Gastrocnemius medialis (tissue), 4 donors: ENCODE measurements at regions not wholly inside any gene's neighbourhood (a gene's known extent, or its start where the extent isn't known, plus 50 kb on each side); places are given as distances from the start of the nearest gene placed in this dataset.
"Not testable (repeated sequence)": the region's sequence is repeated elsewhere in the genome, so short reads cannot be mapped to it uniquely, and the experiment has no call there.

Experiments used
- ATAC-seq, 2 donors: fragments of 150-250 bp; one replicate each; pipeline ENCODE4 v1.9.1; 2016
- DNase-seq, 2 donors: peaks; one replicate each; pipeline ENCODE4 v3.0.0-alpha.2; 2019
- H3K27ac ChIP-seq, 4 donors: fragments of 200-600 bp; sonication (generic); 1 replicate in 1 of 4; 2 replicates in 3 of 4; pipeline ENCODE4 v1.5.1; 2016 to 2018; ENCODE audit warnings: mild to moderate bottlenecking in 2 of 4, moderate library complexity in 1 of 4
- H3K27me3 ChIP-seq, 3 donors: fragments of 200-600 bp; sonication (generic) in 2 of 3; 1 replicate in 1 of 3; 2 replicates in 2 of 3; pipeline versions ENCODE4 v1.5.1 to v1.6.0; 2016 to 2019; ENCODE audit warnings: mild to moderate bottlenecking in 1 of 3, moderate library complexity in 1 of 3
- H3K36me3 ChIP-seq, 2 donors: fragments of 200-600 bp; sonication (generic) in 1 of 2; one replicate each; pipeline ENCODE4 v1.5.1; 2017 to 2018
- H3K4me1 ChIP-seq, 2 donors: fragments of 200-600 bp; sonication (generic) in 1 of 2; one replicate each; pipeline ENCODE4 v1.5.1; 2016 to 2017; ENCODE audit warnings: mild to moderate bottlenecking in 2 of 2
- H3K4me3 ChIP-seq, 4 donors: fragments of 200-600 bp; sonication (generic) in 3 of 4; 1 replicate in 1 of 4; 2 replicates in 3 of 4; pipeline ENCODE4 v1.5.1; 2016 to 2019; ENCODE audit warnings: mild to moderate bottlenecking in 2 of 4
- H3K9me3 ChIP-seq, 3 donors: fragments of 200-600 bp; sonication (generic) in 2 of 3; 1 replicate in 1 of 3; 2 replicates in 2 of 3; pipeline ENCODE4 v1.5.1; 2016 to 2019
- POLR2A ChIP-seq, 2 donors: fragments of 450-650 bp; IDR thresholded peaks; one replicate each; pipeline ENCODE4 v1.6.1; 2017; ENCODE audit warnings: antibody characterized with exemption in 2 of 2, mild to moderate bottlenecking in 2 of 2, moderate library complexity in 2 of 2
- in situ Hi-C, 4 donors: fragments of 200-750 bp; cut with MboI; loops; one replicate each; pipeline versions ENCODE4 v1.15.0 to v1.8.0; 2017; ENCODE audit warnings: low sequenced_read_pairs in 4 of 4
- intact Hi-C: fragments of 100-400 bp; cut with DNase I; formaldehyde crosslinking; loops from one replicate; pipeline ENCODE4 v1.15.1; 2023; ENCODE audit warnings: low total_unique reads
- TF ChIP-seq, protein P1 (sequence below), 5 experiments: fragments of 450-650 bp in 3 of 5; fragments of 200-600 bp in 2 of 5; sonication (generic) in 2 of 5; IDR thresholded peaks in 4 of 5; conservative IDR thresholded peaks in 1 of 5; 1 replicate in 4 of 5; 2 replicates in 1 of 5; pipeline ENCODE4 v1.5.1; 2016 to 2019; ENCODE audit warnings: antibody characterized with exemption in 5 of 5, mild to moderate bottlenecking in 3 of 5, moderate library complexity in 3 of 5

DNA sequence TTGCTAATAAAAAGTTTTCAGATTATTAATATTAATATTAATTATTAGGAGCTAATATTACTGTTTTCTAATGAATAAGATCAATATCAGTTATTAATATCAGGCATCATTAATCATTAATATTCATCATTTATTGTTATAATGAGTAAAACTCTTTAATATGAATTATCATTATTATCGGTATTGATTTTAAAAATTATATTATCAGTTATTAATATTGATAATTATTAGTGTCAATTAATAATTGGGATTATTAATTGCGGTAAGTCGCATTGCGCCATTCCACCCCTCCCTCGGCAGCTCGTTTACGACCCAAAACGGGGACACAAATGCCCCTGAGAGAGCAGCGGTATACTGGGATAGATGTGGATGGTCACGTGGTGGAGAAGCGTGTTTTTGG, 70.4 kb upstream of the HMX1 start:
- ATAC-seq, H3K27ac ChIP-seq, H3K9me3 ChIP-seq, H3K36me3 ChIP-seq, H3K27me3 ChIP-seq, H3K4me1 ChIP-seq, H3K4me3 ChIP-seq, in situ Hi-C loops, DNase-seq, intact Hi-C loops: not testable (repeated sequence)

DNA sequence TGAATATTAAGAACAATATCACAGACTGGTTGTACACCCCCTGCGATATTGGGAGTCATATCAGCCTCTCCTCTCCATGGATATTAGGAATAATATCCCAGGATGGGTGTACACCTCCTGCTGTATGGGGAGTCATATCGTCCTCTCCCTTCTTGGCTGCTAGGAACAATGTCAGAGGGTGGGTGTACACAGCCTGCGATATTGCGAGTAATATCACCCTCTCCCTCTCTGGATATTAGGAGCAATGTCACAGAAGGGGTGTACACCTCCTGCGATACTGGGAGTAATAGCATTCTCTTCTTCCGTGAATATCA, 69.8 kb upstream of the HMX1 start:
- H3K27me3 ChIP-seq, H3K4me1 ChIP-seq, in situ Hi-C loops, ATAC-seq, DNase-seq, H3K9me3 ChIP-seq, intact Hi-C loops, H3K27ac ChIP-seq, H3K36me3 ChIP-seq, H3K4me3 ChIP-seq: not testable (repeated sequence)

DNA sequence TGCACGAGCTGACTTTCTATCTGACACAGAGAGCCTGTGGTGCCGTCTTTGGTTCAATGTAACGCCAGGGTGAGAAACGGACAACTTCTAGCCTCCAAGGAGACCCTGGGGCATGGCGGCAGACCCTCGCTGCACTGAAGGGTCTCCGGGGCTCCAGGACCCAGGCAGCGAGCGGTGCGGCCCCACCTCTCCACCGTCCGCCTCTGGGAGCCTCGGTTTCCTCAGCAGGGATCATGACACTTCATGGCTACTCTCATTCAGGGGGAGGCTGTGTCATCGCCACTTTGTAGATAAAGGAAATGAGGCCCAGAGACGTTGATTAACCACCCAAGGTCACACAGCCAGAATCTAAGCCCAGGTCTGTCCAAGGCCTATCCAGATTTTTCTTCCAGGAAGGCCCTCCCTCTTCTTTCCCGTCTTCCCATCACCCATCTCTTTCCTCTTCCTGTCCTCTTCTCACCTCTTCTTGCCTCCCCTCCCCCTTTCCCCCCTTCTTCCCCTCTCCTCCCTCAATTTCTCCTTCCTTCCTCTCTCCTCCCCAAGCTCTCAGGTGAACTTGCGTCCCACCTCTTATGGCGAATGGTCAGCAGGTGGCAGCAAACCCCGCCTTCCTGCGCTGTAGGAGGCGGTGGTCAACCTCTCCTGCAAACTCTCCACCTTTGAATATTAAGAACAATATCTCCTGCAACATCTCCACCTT, 69.3 kb upstream of the HMX1 start:
- DNase-seq (no peak), ATAC-seq (no peak)
- Histone ChIP-seq H3K27me3 (no peaks in the 10 kb centered on the region), H3K27ac (no peak overlapping the region), H3K4me3 (no peak overlapping the region), H3K4me1 (no peaks in the 10 kb centered on the region), H3K9me3 (no peaks in the 10 kb centered on the region), H3K36me3 (no peaks in the 10 kb centered on the region)
- in situ Hi-C loops, result no loop called here
- TF ChIP-seq, protein P1, sequence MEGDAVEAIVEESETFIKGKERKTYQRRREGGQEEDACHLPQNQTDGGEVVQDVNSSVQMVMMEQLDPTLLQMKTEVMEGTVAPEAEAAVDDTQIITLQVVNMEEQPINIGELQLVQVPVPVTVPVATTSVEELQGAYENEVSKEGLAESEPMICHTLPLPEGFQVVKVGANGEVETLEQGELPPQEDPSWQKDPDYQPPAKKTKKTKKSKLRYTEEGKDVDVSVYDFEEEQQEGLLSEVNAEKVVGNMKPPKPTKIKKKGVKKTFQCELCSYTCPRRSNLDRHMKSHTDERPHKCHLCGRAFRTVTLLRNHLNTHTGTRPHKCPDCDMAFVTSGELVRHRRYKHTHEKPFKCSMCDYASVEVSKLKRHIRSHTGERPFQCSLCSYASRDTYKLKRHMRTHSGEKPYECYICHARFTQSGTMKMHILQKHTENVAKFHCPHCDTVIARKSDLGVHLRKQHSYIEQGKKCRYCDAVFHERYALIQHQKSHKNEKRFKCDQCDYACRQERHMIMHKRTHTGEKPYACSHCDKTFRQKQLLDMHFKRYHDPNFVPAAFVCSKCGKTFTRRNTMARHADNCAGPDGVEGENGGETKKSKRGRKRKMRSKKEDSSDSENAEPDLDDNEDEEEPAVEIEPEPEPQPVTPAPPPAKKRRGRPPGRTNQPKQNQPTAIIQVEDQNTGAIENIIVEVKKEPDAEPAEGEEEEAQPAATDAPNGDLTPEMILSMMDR (IDR thresholded peaks at IDR 0.05 in 4 of 5, conservative IDR thresholded peaks at IDR 0.05 in 1 of 5), result no peak
- no peak for TF ChIP-seq POLR2A (IDR thresholded peaks at IDR 0.05)
- intact Hi-C loops, result no loop called here

DNA sequence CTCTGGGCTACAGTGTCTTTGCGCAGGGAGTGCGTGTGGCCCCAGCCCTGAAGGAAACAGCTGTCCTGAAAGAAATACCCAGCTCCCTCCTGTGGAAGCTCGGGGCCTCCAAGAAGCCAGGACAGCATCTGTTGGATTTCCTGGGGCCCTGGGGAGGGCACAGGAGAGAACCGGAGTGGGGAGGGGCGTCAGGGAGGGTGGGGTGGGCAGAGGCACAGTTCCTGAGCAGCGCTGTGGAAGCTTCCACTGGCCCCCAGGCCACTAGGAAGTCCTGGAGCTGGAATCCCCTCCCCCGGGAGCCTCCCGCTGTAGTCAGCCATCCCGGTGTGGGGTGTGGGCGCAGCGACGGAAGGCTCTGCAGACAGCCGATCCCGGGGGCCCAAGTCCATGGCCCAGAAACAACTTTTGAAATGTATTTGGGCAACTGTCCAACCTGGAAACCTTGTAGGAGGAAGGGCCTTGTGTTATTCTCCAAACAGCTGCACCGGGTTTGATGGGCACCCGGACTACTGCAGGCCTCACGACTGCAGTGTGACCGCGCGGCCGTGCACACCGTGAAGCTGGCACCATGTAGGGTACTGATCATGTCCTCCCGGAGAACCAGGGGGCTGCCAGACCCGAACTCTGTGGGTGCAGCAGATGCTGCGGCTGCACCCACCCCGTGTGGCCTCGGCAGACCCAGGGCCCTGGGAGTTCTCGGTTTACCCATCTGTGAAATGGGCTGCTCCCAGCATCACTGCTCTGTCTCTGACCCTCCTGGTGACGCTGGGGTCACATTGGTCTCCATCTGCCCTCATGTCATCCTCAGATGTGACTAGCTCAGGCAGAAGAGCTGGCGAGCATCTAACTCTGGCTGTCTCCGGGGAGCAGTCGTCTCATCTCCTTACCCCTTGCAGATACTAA, 68.5 kb upstream of the HMX1 start:
- Histone ChIP-seq H3K9me3 (no peaks in the 10 kb centered on the region), H3K4me1 (no peaks in the 10 kb centered on the region), H3K27ac (no peak overlapping the region), H3K36me3 (no peaks in the 10 kb centered on the region), H3K4me3 (no peak overlapping the region), H3K27me3 (no peaks in the 10 kb centered on the region)
- ATAC-seq (no peak), DNase-seq (no peak)
- intact Hi-C loops, result no loop called here
- in situ Hi-C loops, result no loop called here
- TF ChIP-seq, protein P1 (IDR thresholded peaks at IDR 0.05 in 4 of 5, conservative IDR thresholded peaks at IDR 0.05 in 1 of 5), result no peak
- no peak for TF ChIP-seq POLR2A (IDR thresholded peaks at IDR 0.05)

DNA sequence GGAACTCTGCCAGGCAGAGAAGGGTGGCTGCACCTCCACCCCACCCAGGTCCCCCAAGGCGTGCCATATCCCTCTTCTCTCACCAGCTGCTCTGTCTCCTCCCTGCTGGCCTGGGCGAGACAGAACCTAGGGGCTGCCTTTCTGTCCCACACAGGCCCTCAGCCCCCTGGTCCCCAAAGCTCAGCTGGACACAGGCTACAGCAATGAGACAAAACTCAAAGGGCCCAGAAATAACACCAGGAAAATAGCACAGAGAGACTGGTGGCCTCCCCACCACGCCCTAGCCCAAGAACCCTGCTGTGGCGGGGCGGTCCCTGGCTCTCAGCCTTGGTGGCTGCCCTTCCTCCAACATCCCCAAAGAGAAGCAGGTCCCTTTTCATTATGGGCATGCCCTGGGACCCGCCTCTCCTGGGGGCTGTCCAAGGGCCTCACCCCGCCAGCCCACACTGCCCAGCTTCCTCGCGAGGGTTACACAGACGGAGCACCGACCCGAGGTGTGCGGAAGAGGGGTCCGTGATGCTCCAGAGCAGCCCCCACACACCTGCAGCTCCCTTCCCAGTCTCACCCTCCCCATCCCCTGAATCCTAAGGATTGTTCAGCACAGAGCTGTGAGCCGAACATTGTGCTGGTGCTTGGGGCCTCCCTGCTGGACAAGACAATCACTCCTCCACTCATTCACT, 67.7 kb upstream of the HMX1 start:
- DNase-seq (no peak), ATAC-seq (no peak)
- Histone ChIP-seq H3K4me1 (no peaks in the 10 kb centered on the region), H3K36me3 (no peaks in the 10 kb centered on the region), H3K27me3 (no peaks in the 10 kb centered on the region), H3K4me3 (no peak overlapping the region), H3K9me3 (no peaks in the 10 kb centered on the region), H3K27ac (no peak overlapping the region)
- no peak for TF ChIP-seq POLR2A (IDR thresholded peaks at IDR 0.05)
- TF ChIP-seq, protein P1 (IDR thresholded peaks at IDR 0.05 in 4 of 5, conservative IDR thresholded peaks at IDR 0.05 in 1 of 5), result no peak
- in situ Hi-C loops (no loop called here), intact Hi-C loops (no loop called here)
